ENCODE measurements at regions not wholly inside any gene's neighbourhood (a gene's known extent, or its start where the extent isn't known, plus 50 kb on each side); places are given as distances from the start of the nearest gene placed in this dataset.

- DNase-seq (ENCODE audit: extremely low spot score) = no peak
- Histone ChIP-seq H3K9me3 (no peaks in the 10 kb centered on the region), H3K4me3 (no peak overlapping the region), H3K36me3 (no peaks in the 10 kb centered on the region), H3K4me1 (peaks cover 0 to 9% (median 0%) of the 10 kb centered on the region in 4 donors), H3K27me3 (no peaks in the 10 kb centered on the region), H3K27ac (replicated peaks in 1 of 4) (no peak overlapping the region)
- WGBS = 100% methylated on average over 2 of the region's 2 CpGs
- intact Hi-C loops (cut with DNase I) = no loop called here
- TF ChIP-seq POLR2AphosphoS5 (IDR thresholded peaks at IDR 0.05) (no peak), EP300 (IDR thresholded peaks at IDR 0.05) (no peak), CTCF (IDR thresholded peaks at IDR 0.05) (no peak), POLR2A (IDR thresholded peaks at IDR 0.05; ENCODE audit: low read depth) (no peak)
Measured at GRCh38 chr3:72139316-72139715, 354.4 kb upstream of the PROK2 start.

GRCh38 chr3:72137865-72138861 lies 353.2 kb upstream of the PROK2 start:
- peaks cover 0 to 9% (median 0%) of the 10 kb centered on the region in 4 donors for H3K4me1 ChIP-seq
- no peaks in the 10 kb centered on the region for H3K9me3 ChIP-seq
- intact Hi-C loops (cut with DNase I) = no loop called here
- 94% methylated on average over 9 of the region's 9 CpGs for WGBS
- H3K36me3 ChIP-seq = no peaks in the 10 kb centered on the region
- DNase-seq (ENCODE audit: extremely low spot score) = no peak
- H3K27me3 ChIP-seq = no peaks in the 10 kb centered on the region
- TF ChIP-seq POLR2AphosphoS5 (IDR thresholded peaks at IDR 0.05) = no peak
- TF ChIP-seq CTCF (IDR thresholded peaks at IDR 0.05) = no peak
- no peak overlapping the region for H3K4me3 ChIP-seq
- no peak overlapping the region for H3K27ac ChIP-seq (replicated peaks in 1 of 4)

- Histone ChIP-seq H3K27ac (replicated peaks in 1 of 4) (no peak overlapping the region), H3K9me3 (no peaks in the 10 kb centered on the region), H3K4me1 (peaks cover 0 to 9% (median 0%) of the 10 kb centered on the region in 4 donors), H3K36me3 (no peaks in the 10 kb centered on the region), H3K27me3 (no peaks in the 10 kb centered on the region), H3K4me3 (no peak overlapping the region)
- intact Hi-C loops (cut with DNase I) = no loop called here
- no peak for DNase-seq (ENCODE audit: extremely low spot score)
- 90% methylated on average over 5 of the region's 5 CpGs for WGBS
- no peak for TF ChIP-seq POLR2AphosphoS5 (IDR thresholded peaks at IDR 0.05)
- no peak for TF ChIP-seq POLR2A (IDR thresholded peaks at IDR 0.05; ENCODE audit: low read depth)
- no peak for TF ChIP-seq EP300 (IDR thresholded peaks at IDR 0.05)
- no peak for TF ChIP-seq CTCF (IDR thresholded peaks at IDR 0.05)
Measured at GRCh38 chr3:72135636-72136035, 350.7 kb upstream of the PROK2 start.

GRCh38 chr3:72134989-72135451 lies 350.1 kb upstream of the PROK2 start:
- H3K27me3 ChIP-seq = no peaks in the 10 kb centered on the region
- peaks cover 1 to 10% (median 2%) of the 10 kb centered on the region in 4 donors for H3K4me1 ChIP-seq
- no peak for DNase-seq (ENCODE audit: extremely low spot score)
- no peak overlapping the region for H3K27ac ChIP-seq (replicated peaks in 1 of 4)
- no peaks in the 10 kb centered on the region for H3K36me3 ChIP-seq
- no peak for TF ChIP-seq POLR2AphosphoS5 (IDR thresholded peaks at IDR 0.05)
- TF ChIP-seq EP300 (IDR thresholded peaks at IDR 0.05) = no peak
- TF ChIP-seq CTCF (IDR thresholded peaks at IDR 0.05) = no peak
- no peak for TF ChIP-seq POLR2A (IDR thresholded peaks at IDR 0.05; ENCODE audit: low read depth)
- H3K4me3 ChIP-seq = no peak overlapping the region
- intact Hi-C loops (cut with DNase I) = no loop called here
- H3K9me3 ChIP-seq = no peaks in the 10 kb centered on the region
- 85% methylated on average over 5 of the region's 6 CpGs for WGBS

All from esophagus muscularis mucosa (tissue), 4 donors.